Body of pancreas (tissue), 4 donors: ENCODE measurements at regions not wholly inside any gene's neighbourhood (a gene's known extent, or its start where the extent isn't known, plus 50 kb on each side); places are given as distances from the start of the nearest gene placed in this dataset.

ENCODE experiments used
- ATAC-seq: fragments of 150-250 bp; one replicate; pipeline ENCODE4 v1.9.1; 2016
- DNase-seq, 4 donors: peaks; one replicate each; pipeline ENCODE4 v3.0.0-alpha.2; 2019
- H3K27ac ChIP-seq, 4 donors: fragments of 200-600 bp; sonication (generic); 1 replicate in 3 of 4; 2 replicates in 1 of 4; pipeline versions ENCODE4 v1.5.1 to v1.6.1; 2016 to 2019; ENCODE audit warnings: mild to moderate bottlenecking in 1 of 4, mixed read lengths in 1 of 4, moderate library complexity in 1 of 4
- H3K27me3 ChIP-seq, 2 donors: fragments of 200-600 bp; sonication (generic); one replicate each; pipeline ENCODE4 v1.6.0; 2016; ENCODE audit warnings: mild to moderate bottlenecking in 1 of 2
- H3K36me3 ChIP-seq, 2 donors: fragments of 200-600 bp; sonication (generic); replicated peaks in 1 of 2; 2 replicates each; pipeline ENCODE4 v1.5.1; 2016; ENCODE audit warnings: low read depth in 2 of 2; ENCODE audit not compliant: insufficient read depth in 1 of 2
- H3K4me1 ChIP-seq: fragments of 200-600 bp; sonication (generic); one replicate; pipeline ENCODE4 v1.6.0; 2016
- H3K4me3 ChIP-seq, 2 donors: fragments of 200-600 bp; sonication (generic); 1 replicate in 1 of 2; 2 replicates in 1 of 2; pipeline ENCODE4 v1.5.1; 2016 to 2019
- H3K9me3 ChIP-seq, 3 donors: fragments of 200-600 bp; sonication (generic); 1 replicate in 2 of 3; 2 replicates in 1 of 3; pipeline ENCODE4 v1.5.1; 2016
- CTCF ChIP-seq, 7 experiments: fragments of 450-650 bp in 4 of 7; fragments of 200-600 bp in 3 of 7; sonication (generic) in 3 of 7; IDR thresholded peaks; one replicate each; pipeline ENCODE4 v1.5.1; 2016 to 2019; ENCODE audit warnings: antibody characterized with exemption in 7 of 7
- POLR2A ChIP-seq, 3 donors: fragments of 450-650 bp; IDR thresholded peaks; one replicate each; pipeline ENCODE4 v1.6.1; 2016; ENCODE audit warnings: antibody characterized with exemption in 3 of 3, mild to moderate bottlenecking in 2 of 3
- WGBS, 2 donors: methylation state at CpG; one replicate each; pipeline ENCODE4 v1.1.5; 2017; 5-methylcytosine and 5-hydroxymethylcytosine counted together
- intact Hi-C: fragments of 100-400 bp; cut with DNase I; formaldehyde crosslinking; loops from one replicate; pipeline ENCODE4 v1.15.1; 2023

GRCh38 chr20:11717562-11717961, 200.1 kb upstream of the BTBD3 start:
- intact Hi-C loops = no loop called here
- Histone ChIP-seq H3K9me3 (no peaks in the 10 kb centered on the region), H3K4me3 (no peak overlapping the region), H3K27me3 (no peaks in the 10 kb centered on the region), H3K27ac (no peak overlapping the region), H3K36me3 (no peaks in the 10 kb centered on the region), H3K4me1 (no peaks in the 10 kb centered on the region)
- 68 to 76% methylated on average over 3 of the region's 3 CpGs for WGBS, 2 donors
- no peak for DNase-seq
- ATAC-seq = no peak
- TF ChIP-seq POLR2A (IDR thresholded peaks at IDR 0.05) = no peak

- Histone ChIP-seq H3K27me3 (no peaks in the 10 kb centered on the region), H3K9me3 (no peaks in the 10 kb centered on the region), H3K4me1 (no peaks in the 10 kb centered on the region), H3K27ac (no peak overlapping the region), H3K36me3 (no peaks in the 10 kb centered on the region), H3K4me3 (no peak overlapping the region)
- WGBS, 2 donors = 40 to 63% methylated on average over 1 of the region's 1 CpG
- intact Hi-C loops = no loop called here
- TF ChIP-seq POLR2A (IDR thresholded peaks at IDR 0.05) (no peak), CTCF (IDR thresholded peaks at IDR 0.05) (no peak)
- ATAC-seq (no peak), DNase-seq (no peak)
Observed at GRCh38 chr20:11718474-11719094, 199.1 kb upstream of the BTBD3 start.

- no peaks in the 10 kb centered on the region for H3K4me1 ChIP-seq
- TF ChIP-seq POLR2A (IDR thresholded peaks at IDR 0.05) (no peak), CTCF (IDR thresholded peaks at IDR 0.05) (no peak)
- H3K4me3 ChIP-seq = no peak overlapping the region
- no peaks in the 10 kb centered on the region for H3K36me3 ChIP-seq
- 55 to 81% methylated on average over 4 of the region's 4 CpGs for WGBS, 2 donors
- H3K9me3 ChIP-seq = no peaks in the 10 kb centered on the region
- no peak for ATAC-seq
- H3K27me3 ChIP-seq = no peaks in the 10 kb centered on the region
- no peak overlapping the region for H3K27ac ChIP-seq
- intact Hi-C loops = no loop called here
- no peak for DNase-seq
Observed at GRCh38 chr20:11719153-11719552, 198.5 kb upstream of the BTBD3 start.

GRCh38 chr20:11721411-11721810, 196.3 kb upstream of the BTBD3 start:
- H3K4me3 ChIP-seq = no peak overlapping the region
- intact Hi-C loops = no loop called here
- no peak overlapping the region for H3K27ac ChIP-seq
- no peaks in the 10 kb centered on the region for H3K4me1 ChIP-seq
- H3K9me3 ChIP-seq = no peaks in the 10 kb centered on the region
- DNase-seq (no peak), ATAC-seq (no peak)
- 81 to 86% methylated on average over 2 of the region's 2 CpGs for WGBS, 2 donors
- H3K36me3 ChIP-seq = no peaks in the 10 kb centered on the region
- no peaks in the 10 kb centered on the region for H3K27me3 ChIP-seq
- TF ChIP-seq POLR2A (IDR thresholded peaks at IDR 0.05) = no peak
- TF ChIP-seq CTCF (IDR thresholded peaks at IDR 0.05) = no peak

GRCh38 chr20:11724097-11724496, 193.6 kb upstream of the BTBD3 start:
- no peaks in the 10 kb centered on the region for H3K27me3 ChIP-seq
- WGBS, 2 donors = 59 to 67% methylated on average over 3 of the region's 3 CpGs
- H3K4me1 ChIP-seq = no peaks in the 10 kb centered on the region
- no peaks in the 10 kb centered on the region for H3K9me3 ChIP-seq
- ATAC-seq (no peak), DNase-seq (no peak)
- intact Hi-C loops = no loop called here
- H3K36me3 ChIP-seq = no peaks in the 10 kb centered on the region
- TF ChIP-seq POLR2A (IDR thresholded peaks at IDR 0.05) (no peak), CTCF (IDR thresholded peaks at IDR 0.05) (no peak)
- H3K4me3 ChIP-seq = no peak overlapping the region
- no peak overlapping the region for H3K27ac ChIP-seq
